ENCODE measurements at regions not wholly inside any gene's neighbourhood (a gene's known extent, or its start where the extent isn't known, plus 50 kb on each side); places are given as distances from the start of the nearest gene placed in this dataset.

DNA sequence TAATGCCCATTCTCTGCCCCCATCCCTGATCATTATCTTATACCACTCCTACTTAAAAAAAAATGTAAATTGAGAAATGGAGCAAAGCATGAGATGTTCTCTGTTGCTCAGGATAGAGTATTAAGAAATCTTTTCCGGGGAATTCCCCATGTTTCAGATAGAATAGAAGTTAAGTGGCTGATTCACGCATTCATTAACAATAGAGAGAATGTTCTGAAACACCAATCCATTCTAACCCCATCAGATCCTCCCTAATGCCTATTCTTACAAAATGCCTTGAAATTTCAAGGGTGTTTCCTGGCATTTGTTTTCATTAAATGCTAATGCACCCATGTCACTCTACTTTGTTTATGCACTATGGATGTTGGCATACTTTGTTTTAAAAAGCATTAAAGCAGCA is 101.1 kb downstream of the AREG start:
- H3K9me2 ChIP-seq (replicated peaks; ENCODE audit: control insufficient read depth, low read length), result no peaks in the 10 kb centered on the region
- peaks cover 5% of the 10 kb centered on the region; the same call in 1 of the 2 replicates for H3K4me1 ChIP-seq (ENCODE audit: control insufficient read depth, low read length)
- H3F3A ChIP-seq (ENCODE audit: control insufficient read depth, insufficient read depth), result no peaks in the 10 kb centered on the region
- no peak overlapping the region for H3K4me3 ChIP-seq (ENCODE audit: low read length)
- H4K20me1 ChIP-seq (ENCODE audit: control insufficient read depth, insufficient read depth, low read depth, low read length), result no peaks in the 10 kb centered on the region
- H3K79me2 ChIP-seq (ENCODE audit: control insufficient read depth, low read length), result no peaks in the 10 kb centered on the region
- H3K4me2 ChIP-seq (ENCODE audit: low read length), result no peak overlapping the region
- no peaks in the 10 kb centered on the region for H3K27me3 ChIP-seq (ENCODE audit: control insufficient read depth, low read length)
- H3K36me3 ChIP-seq (ENCODE audit: control insufficient read depth, low read length), result no peaks in the 10 kb centered on the region
- no peak for TF ChIP-seq EZH2phosphoT487 (IDR thresholded peaks at IDR 0.05; ENCODE audit: borderline replicate concordance, low read length)
- no peak for TF ChIP-seq CTCF (IDR thresholded peaks at IDR 0.05; ENCODE audit: low read depth, low read length, poor library complexity, severe bottlenecking)
- H3K27ac ChIP-seq (ENCODE audit: low read depth, low read length), result no peak overlapping the region
- no peaks in the 10 kb centered on the region for H3K9me3 ChIP-seq (ENCODE audit: control insufficient read depth, insufficient read depth, low read length)

DNA sequence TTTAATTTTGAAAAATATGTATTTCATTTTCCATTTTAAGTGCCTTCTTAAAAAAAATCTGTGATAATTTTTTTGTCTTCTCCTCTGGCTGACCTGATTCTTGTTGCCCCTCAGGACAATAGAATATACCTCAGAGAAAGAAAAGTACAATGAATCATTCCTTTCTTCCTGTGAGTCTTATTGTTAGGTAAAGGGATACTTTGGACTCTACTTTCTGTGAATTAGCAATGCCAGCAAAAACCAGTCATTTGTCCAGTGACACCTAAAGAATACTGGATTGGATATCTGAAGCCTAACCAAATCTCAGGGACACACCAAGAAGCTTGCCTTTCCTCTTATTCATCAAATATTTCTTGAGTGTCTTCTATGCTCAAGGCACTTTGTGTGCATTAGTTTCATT is 102.1 kb downstream of the AREG start:
- Histone ChIP-seq H3K27me3 (ENCODE audit: control insufficient read depth, low read length) (no peaks in the 10 kb centered on the region), H3K9me3 (ENCODE audit: control insufficient read depth, insufficient read depth, low read length) (no peaks in the 10 kb centered on the region), H3K79me2 (ENCODE audit: control insufficient read depth, low read length) (no peaks in the 10 kb centered on the region), H3K36me3 (ENCODE audit: control insufficient read depth, low read length) (no peaks in the 10 kb centered on the region), H3K4me2 (ENCODE audit: low read length) (no peak overlapping the region), H3F3A (ENCODE audit: control insufficient read depth, insufficient read depth) (no peaks in the 10 kb centered on the region), H3K4me3 (ENCODE audit: low read length) (no peak overlapping the region), H3K4me1 (ENCODE audit: control insufficient read depth, low read length) (peaks cover 5% of the 10 kb centered on the region; the same call in 1 of the 2 replicates), H4K20me1 (ENCODE audit: control insufficient read depth, insufficient read depth, low read depth, low read length) (no peaks in the 10 kb centered on the region), H3K27ac (ENCODE audit: low read depth, low read length) (no peak overlapping the region), H3K9me2 (replicated peaks; ENCODE audit: control insufficient read depth, low read length) (no peaks in the 10 kb centered on the region)
- no peak for TF ChIP-seq EZH2phosphoT487 (IDR thresholded peaks at IDR 0.05; ENCODE audit: borderline replicate concordance, low read length)
- TF ChIP-seq CTCF (IDR thresholded peaks at IDR 0.05; ENCODE audit: low read depth, low read length, poor library complexity, severe bottlenecking), result no peak

GRCh38 chr4:74548561-74548960 is 103.6 kb downstream of the AREG start:
- no peak overlapping the region for H3K4me2 ChIP-seq (ENCODE audit: low read length)
- no peaks in the 10 kb centered on the region for H4K20me1 ChIP-seq (ENCODE audit: control insufficient read depth, insufficient read depth, low read depth, low read length)
- H3K36me3 ChIP-seq (ENCODE audit: control insufficient read depth, low read length), result no peaks in the 10 kb centered on the region
- no peak overlapping the region for H3K4me3 ChIP-seq (ENCODE audit: low read length)
- no peak overlapping the region for H3K27ac ChIP-seq (ENCODE audit: low read depth, low read length)
- no peaks in the 10 kb centered on the region for H3K4me1 ChIP-seq (ENCODE audit: control insufficient read depth, low read length)
- no peaks in the 10 kb centered on the region for H3K27me3 ChIP-seq (ENCODE audit: control insufficient read depth, low read length)
- no peak for TF ChIP-seq EZH2phosphoT487 (IDR thresholded peaks at IDR 0.05; ENCODE audit: borderline replicate concordance, low read length)
- TF ChIP-seq CTCF (IDR thresholded peaks at IDR 0.05; ENCODE audit: low read depth, low read length, poor library complexity, severe bottlenecking), result no peak
- no peaks in the 10 kb centered on the region for H3K9me3 ChIP-seq (ENCODE audit: control insufficient read depth, insufficient read depth, low read length)
- no peaks in the 10 kb centered on the region for H3K79me2 ChIP-seq (ENCODE audit: control insufficient read depth, low read length)
- H3F3A ChIP-seq (ENCODE audit: control insufficient read depth, insufficient read depth), result no peaks in the 10 kb centered on the region
- H3K9me2 ChIP-seq (replicated peaks; ENCODE audit: control insufficient read depth, low read length), result no peaks in the 10 kb centered on the region

GRCh38 chr4:74549936-74550335 is 105.0 kb downstream of the AREG start:
- Histone ChIP-seq H3K9me3 (ENCODE audit: control insufficient read depth, insufficient read depth, low read length) (no peaks in the 10 kb centered on the region), H3K27ac (ENCODE audit: low read depth, low read length) (no peak overlapping the region), H3K36me3 (ENCODE audit: control insufficient read depth, low read length) (no peaks in the 10 kb centered on the region), H3K9me2 (replicated peaks; ENCODE audit: control insufficient read depth, low read length) (no peaks in the 10 kb centered on the region), H3K4me3 (ENCODE audit: low read length) (no peak overlapping the region), H4K20me1 (ENCODE audit: control insufficient read depth, insufficient read depth, low read depth, low read length) (no peaks in the 10 kb centered on the region), H3K4me2 (ENCODE audit: low read length) (no peak overlapping the region), H3F3A (ENCODE audit: control insufficient read depth, insufficient read depth) (no peaks in the 10 kb centered on the region), H3K79me2 (ENCODE audit: control insufficient read depth, low read length) (no peaks in the 10 kb centered on the region), H3K4me1 (ENCODE audit: control insufficient read depth, low read length) (no peaks in the 10 kb centered on the region), H3K27me3 (ENCODE audit: control insufficient read depth, low read length) (no peaks in the 10 kb centered on the region)
- TF ChIP-seq CTCF (IDR thresholded peaks at IDR 0.05; ENCODE audit: low read depth, low read length, poor library complexity, severe bottlenecking), result no peak
- no peak for TF ChIP-seq EZH2phosphoT487 (IDR thresholded peaks at IDR 0.05; ENCODE audit: borderline replicate concordance, low read length)
